ENCODE measurements at regions not wholly inside any gene's neighbourhood (a gene's known extent, or its start where the extent isn't known, plus 50 kb on each side); places are given as distances from the start of the nearest gene placed in this dataset.

- TF ChIP-seq CTCF (IDR thresholded peaks at IDR 0.05; ENCODE audit: low read depth, low read length, missing control alignments): no peak
- H3K4me3 ChIP-seq (ENCODE audit: low read depth, low read length): no peak overlapping the region
- no peak for DNase-seq (ENCODE audit: low read depth)
These were observed 204.6 kb upstream of the POM121L12 start for GRCh38 chr7:52830801-52831200.

- no peak for TF ChIP-seq CTCF (IDR thresholded peaks at IDR 0.05; ENCODE audit: low read depth, low read length, missing control alignments)
- no peak overlapping the region for H3K4me3 ChIP-seq (ENCODE audit: low read depth, low read length)
- no peak for DNase-seq (ENCODE audit: low read depth)
These were observed 208.7 kb upstream of the POM121L12 start for GRCh38 chr7:52826515-52827265.

- DNase-seq (ENCODE audit: low read depth): no peak
- TF ChIP-seq CTCF (IDR thresholded peaks at IDR 0.05; ENCODE audit: low read depth, low read length, missing control alignments): no peak
- no peak overlapping the region for H3K4me3 ChIP-seq (ENCODE audit: low read depth, low read length)
These were observed 209.8 kb upstream of the POM121L12 start for GRCh38 chr7:52825611-52826010.

GRCh38 chr7:52811537-52811936 lies 223.9 kb upstream of the POM121L12 start:
- H3K4me3 ChIP-seq (ENCODE audit: low read depth, low read length): no peak overlapping the region
- TF ChIP-seq CTCF (IDR thresholded peaks at IDR 0.05; ENCODE audit: low read depth, low read length, missing control alignments): no peak
- no peak for DNase-seq (ENCODE audit: low read depth)

GRCh38 chr7:52799817-52800216 lies 235.6 kb upstream of the POM121L12 start:
- no peak for TF ChIP-seq CTCF (IDR thresholded peaks at IDR 0.05; ENCODE audit: low read depth, low read length, missing control alignments)
- H3K4me3 ChIP-seq (ENCODE audit: low read depth, low read length): no peak overlapping the region
- DNase-seq (ENCODE audit: low read depth): no peak

- no peak for DNase-seq (ENCODE audit: low read depth)
- TF ChIP-seq CTCF (IDR thresholded peaks at IDR 0.05; ENCODE audit: low read depth, low read length, missing control alignments): no peak
- H3K4me3 ChIP-seq (ENCODE audit: low read depth, low read length): no peak overlapping the region
These were observed 237.6 kb upstream of the POM121L12 start for GRCh38 chr7:52797801-52798200.

GRCh38 chr7:52794621-52795020 lies 240.8 kb upstream of the POM121L12 start:
- no peak for DNase-seq (ENCODE audit: low read depth)
- no peak overlapping the region for H3K4me3 ChIP-seq (ENCODE audit: low read depth, low read length)
- TF ChIP-seq CTCF (IDR thresholded peaks at IDR 0.05; ENCODE audit: low read depth, low read length, missing control alignments): no peak
